Tibial artery (tissue), 4 donors: ENCODE measurements at regions not wholly inside any gene's neighbourhood (a gene's known extent, or its start where the extent isn't known, plus 50 kb on each side); places are given as distances from the start of the nearest gene placed in this dataset.

ENCODE experiments used
- DNase-seq, 2 donors: peaks; one replicate each; pipeline ENCODE4 v3.0.0-alpha.2; 2019
- H3K27ac ChIP-seq, 2 donors: fragments of 200-600 bp; sonication (generic) in 1 of 2; 1 replicate in 1 of 2; 2 replicates in 1 of 2; pipeline ENCODE4 v1.5.1; 2018 to 2019; ENCODE audit warnings: mild to moderate bottlenecking in 1 of 2
- H3K27me3 ChIP-seq, 2 donors: fragments of 200-600 bp; sonication (generic) in 1 of 2; one replicate each; pipeline versions ENCODE4 v1.5.1 to v1.6.0; 2016 to 2019
- H3K36me3 ChIP-seq, 3 donors: fragments of 200-600 bp; sonication (generic) in 2 of 3; one replicate each; pipeline ENCODE4 v1.5.1; 2016 to 2019; ENCODE audit warnings: mild to moderate bottlenecking in 2 of 3
- H3K4me1 ChIP-seq, 4 donors: fragments of 200-600 bp; sonication (generic) in 2 of 4; 1 replicate in 3 of 4; 2 replicates in 1 of 4; pipeline ENCODE4 v1.5.1; 2016 to 2019
- H3K4me3 ChIP-seq, 2 donors: fragments of 200-600 bp; sonication (generic) in 1 of 2; 1 replicate in 1 of 2; 2 replicates in 1 of 2; pipeline ENCODE4 v1.5.1; 2018 to 2019; ENCODE audit warnings: mild to moderate bottlenecking in 2 of 2
- H3K9me3 ChIP-seq, 3 donors: fragments of 200-600 bp; sonication (generic) in 1 of 3; one replicate each; pipeline ENCODE4 v1.5.1; 2016 to 2019
- intact Hi-C: fragments of 100-400 bp; cut with DNase I; formaldehyde crosslinking; loops from one replicate; pipeline ENCODE4 v1.15.0; 2023; ENCODE audit warnings: low total_unique reads
- TF ChIP-seq, protein P1 (sequence below), 2 experiments: fragments of 200-600 bp in 1 of 2; fragments of 450-650 bp in 1 of 2; IDR thresholded peaks; one replicate each; pipeline ENCODE4 v1.5.1; 2017 to 2019; ENCODE audit warnings: antibody characterized with exemption in 2 of 2, mild to moderate bottlenecking in 1 of 2, moderate library complexity in 1 of 2

DNA sequence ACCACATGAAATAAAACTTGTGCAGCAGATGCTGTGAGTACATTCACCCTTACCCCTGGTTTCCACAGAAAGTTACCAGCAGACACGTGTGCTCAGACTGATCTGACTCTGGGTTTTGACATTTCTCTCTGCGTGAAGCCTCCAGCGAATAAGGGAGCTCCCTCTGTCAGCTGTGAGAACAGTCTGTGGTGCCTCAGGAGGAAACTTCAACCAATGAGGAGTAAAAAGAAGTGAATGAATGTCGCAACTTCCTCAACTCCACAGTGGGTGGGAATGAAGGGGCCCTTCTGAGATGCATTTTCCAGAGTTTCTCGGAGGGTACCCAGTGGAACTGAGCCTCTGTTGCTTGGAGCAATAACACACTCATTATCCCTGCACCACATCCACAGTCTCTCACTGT lies 743.4 kb downstream of the TNS3 start:
- Histone ChIP-seq H3K27me3 (no peaks in the 10 kb centered on the region), H3K4me3 (no peak overlapping the region), H3K36me3 (no peaks in the 10 kb centered on the region), H3K27ac (peak overlapping the region; percentile 46 to 66), H3K4me1 (peaks cover 0 to 51% (median 7%) of the 10 kb centered on the region in 4 donors), H3K9me3 (no peaks in the 10 kb centered on the region)
- DNase-seq = no peak
- intact Hi-C loops = loop anchor here (10.0 kb wide), 1 partner anchor 976 kb away; no protein-coding TSS in a partner anchor
- TF ChIP-seq, protein P1, sequence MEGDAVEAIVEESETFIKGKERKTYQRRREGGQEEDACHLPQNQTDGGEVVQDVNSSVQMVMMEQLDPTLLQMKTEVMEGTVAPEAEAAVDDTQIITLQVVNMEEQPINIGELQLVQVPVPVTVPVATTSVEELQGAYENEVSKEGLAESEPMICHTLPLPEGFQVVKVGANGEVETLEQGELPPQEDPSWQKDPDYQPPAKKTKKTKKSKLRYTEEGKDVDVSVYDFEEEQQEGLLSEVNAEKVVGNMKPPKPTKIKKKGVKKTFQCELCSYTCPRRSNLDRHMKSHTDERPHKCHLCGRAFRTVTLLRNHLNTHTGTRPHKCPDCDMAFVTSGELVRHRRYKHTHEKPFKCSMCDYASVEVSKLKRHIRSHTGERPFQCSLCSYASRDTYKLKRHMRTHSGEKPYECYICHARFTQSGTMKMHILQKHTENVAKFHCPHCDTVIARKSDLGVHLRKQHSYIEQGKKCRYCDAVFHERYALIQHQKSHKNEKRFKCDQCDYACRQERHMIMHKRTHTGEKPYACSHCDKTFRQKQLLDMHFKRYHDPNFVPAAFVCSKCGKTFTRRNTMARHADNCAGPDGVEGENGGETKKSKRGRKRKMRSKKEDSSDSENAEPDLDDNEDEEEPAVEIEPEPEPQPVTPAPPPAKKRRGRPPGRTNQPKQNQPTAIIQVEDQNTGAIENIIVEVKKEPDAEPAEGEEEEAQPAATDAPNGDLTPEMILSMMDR (IDR thresholded peaks at IDR 0.05) = no peak

DNA sequence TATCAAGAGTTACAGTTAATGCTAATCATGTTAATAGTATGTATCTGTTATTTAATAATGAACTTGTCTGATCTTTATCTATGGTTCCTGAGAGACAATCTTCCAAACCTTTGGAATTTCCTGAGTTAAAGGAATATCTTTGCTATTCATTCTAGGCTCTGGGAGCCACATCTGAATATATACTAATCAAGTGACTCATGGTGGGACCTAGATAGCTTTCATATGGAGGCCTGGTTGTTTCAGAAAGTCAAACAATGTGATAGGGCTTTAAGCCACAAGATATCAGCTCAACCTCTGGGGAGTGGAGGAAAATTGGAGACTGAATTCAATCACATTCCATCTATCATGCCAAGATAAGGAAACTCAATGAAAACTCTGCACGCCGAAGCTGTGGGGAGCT lies 746.4 kb downstream of the TNS3 start:
- no peak overlapping the region for H3K4me3 ChIP-seq
- TF ChIP-seq, protein P1 (IDR thresholded peaks at IDR 0.05) = no peak
- no peaks in the 10 kb centered on the region for H3K9me3 ChIP-seq
- H3K27ac ChIP-seq = peak overlapping the region; percentile 18 to 27
- H3K27me3 ChIP-seq = no peaks in the 10 kb centered on the region
- DNase-seq = no peak
- no peaks in the 10 kb centered on the region for H3K36me3 ChIP-seq
- H3K4me1 ChIP-seq = peaks cover 0 to 51% (median 9%) of the 10 kb centered on the region in 4 donors
- intact Hi-C loops = loop anchor here (10.0 kb wide), 1 partner anchor 979 kb away; no protein-coding TSS in a partner anchor

GRCh38 chr7:46834921-46835320 lies 747.0 kb downstream of the TNS3 start:
- H3K4me1 ChIP-seq = peaks cover 0 to 47% (median 9%) of the 10 kb centered on the region in 4 donors
- DNase-seq = no peak
- H3K4me3 ChIP-seq = no peak overlapping the region
- H3K27ac ChIP-seq = no peak overlapping the region
- no peaks in the 10 kb centered on the region for H3K27me3 ChIP-seq
- H3K9me3 ChIP-seq = no peaks in the 10 kb centered on the region
- intact Hi-C loops = loop anchor here (10.0 kb wide), 1 partner anchor 980 kb away; no protein-coding TSS in a partner anchor
- H3K36me3 ChIP-seq = no peaks in the 10 kb centered on the region
- TF ChIP-seq, protein P1 (IDR thresholded peaks at IDR 0.05) = no peak

DNA sequence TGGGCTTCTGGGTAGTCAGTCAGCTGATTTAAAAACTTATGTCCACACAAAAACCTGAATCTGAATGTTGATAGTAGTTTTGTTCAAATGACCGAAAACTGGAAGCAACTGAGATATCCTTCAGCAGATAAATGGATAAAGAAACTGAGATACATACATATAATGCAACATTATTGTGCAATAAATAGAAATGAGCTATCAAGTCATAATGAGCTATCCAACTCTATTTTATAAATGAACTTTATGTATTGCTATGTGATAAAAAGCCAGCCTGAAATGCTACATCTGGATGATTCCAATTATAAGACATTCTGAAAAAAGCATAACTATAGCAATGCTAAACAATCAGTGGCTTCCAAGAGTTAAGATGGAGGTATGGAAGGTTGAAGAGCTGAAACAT lies 748.7 kb downstream of the TNS3 start:
- Histone ChIP-seq H3K4me1 (peaks cover 0 to 30% (median 5%) of the 10 kb centered on the region in 4 donors), H3K4me3 (no peak overlapping the region), H3K9me3 (peaks cover 0 to under 1% (median 0%) of the 10 kb centered on the region in 3 donors), H3K27ac (no peak overlapping the region), H3K36me3 (no peaks in the 10 kb centered on the region), H3K27me3 (no peaks in the 10 kb centered on the region)
- TF ChIP-seq, protein P1 (IDR thresholded peaks at IDR 0.05) = no peak
- DNase-seq = no peak
- intact Hi-C loops = loop anchor here (10.0 kb wide), 1 partner anchor 982 kb away; no protein-coding TSS in a partner anchor

- H3K4me3 ChIP-seq = no peak overlapping the region
- TF ChIP-seq, protein P1 (IDR thresholded peaks at IDR 0.05) = no peak
- peaks cover 0 to 19% (median 4%) of the 10 kb centered on the region in 4 donors for H3K4me1 ChIP-seq
- H3K27me3 ChIP-seq = no peaks in the 10 kb centered on the region
- H3K9me3 ChIP-seq = peaks cover 0 to 11% (median 9%) of the 10 kb centered on the region in 3 donors
- no peak for DNase-seq
- no peak overlapping the region for H3K27ac ChIP-seq
- H3K36me3 ChIP-seq = no peaks in the 10 kb centered on the region
- intact Hi-C loops = loop anchor here (10.0 kb wide), 1 partner anchor 983 kb away; no protein-coding TSS in a partner anchor
Observed at GRCh38 chr7:46832136-46832535, 749.8 kb downstream of the TNS3 start.
